ENCODE measurements at regions not wholly inside any gene's neighbourhood (a gene's known extent, or its start where the extent isn't known, plus 50 kb on each side); places are given as distances from the start of the nearest gene placed in this dataset.

- no peak for DNase-seq
- Histone ChIP-seq H3K4me3 (no peak overlapping the region), H3K9me3 (no peaks in the 10 kb centered on the region), H3K27ac (no peak overlapping the region), H3K4me1 (peaks cover 38% of the 10 kb centered on the region), H3K36me3 (ENCODE audit: low read depth, missing control alignments) (no peaks in the 10 kb centered on the region), H3K27me3 (no peaks in the 10 kb centered on the region)
- intact Hi-C loops (cut with DNase I; ENCODE audit: low total_unique reads): no loop called here
- WGBS, 2 donors: 74 to 77% methylated on average over 9 of the region's 9 CpGs
- TF ChIP-seq POLR2A (IDR thresholded peaks at IDR 0.05): no peak
- TF ChIP-seq, protein P1, sequence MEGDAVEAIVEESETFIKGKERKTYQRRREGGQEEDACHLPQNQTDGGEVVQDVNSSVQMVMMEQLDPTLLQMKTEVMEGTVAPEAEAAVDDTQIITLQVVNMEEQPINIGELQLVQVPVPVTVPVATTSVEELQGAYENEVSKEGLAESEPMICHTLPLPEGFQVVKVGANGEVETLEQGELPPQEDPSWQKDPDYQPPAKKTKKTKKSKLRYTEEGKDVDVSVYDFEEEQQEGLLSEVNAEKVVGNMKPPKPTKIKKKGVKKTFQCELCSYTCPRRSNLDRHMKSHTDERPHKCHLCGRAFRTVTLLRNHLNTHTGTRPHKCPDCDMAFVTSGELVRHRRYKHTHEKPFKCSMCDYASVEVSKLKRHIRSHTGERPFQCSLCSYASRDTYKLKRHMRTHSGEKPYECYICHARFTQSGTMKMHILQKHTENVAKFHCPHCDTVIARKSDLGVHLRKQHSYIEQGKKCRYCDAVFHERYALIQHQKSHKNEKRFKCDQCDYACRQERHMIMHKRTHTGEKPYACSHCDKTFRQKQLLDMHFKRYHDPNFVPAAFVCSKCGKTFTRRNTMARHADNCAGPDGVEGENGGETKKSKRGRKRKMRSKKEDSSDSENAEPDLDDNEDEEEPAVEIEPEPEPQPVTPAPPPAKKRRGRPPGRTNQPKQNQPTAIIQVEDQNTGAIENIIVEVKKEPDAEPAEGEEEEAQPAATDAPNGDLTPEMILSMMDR (IDR thresholded peaks at IDR 0.05): peak; percentile 6 to 27 (median 19)
These were observed 480.5 kb upstream of the PROK2 start for GRCh38 chr3:72265256-72266015.

DNA sequence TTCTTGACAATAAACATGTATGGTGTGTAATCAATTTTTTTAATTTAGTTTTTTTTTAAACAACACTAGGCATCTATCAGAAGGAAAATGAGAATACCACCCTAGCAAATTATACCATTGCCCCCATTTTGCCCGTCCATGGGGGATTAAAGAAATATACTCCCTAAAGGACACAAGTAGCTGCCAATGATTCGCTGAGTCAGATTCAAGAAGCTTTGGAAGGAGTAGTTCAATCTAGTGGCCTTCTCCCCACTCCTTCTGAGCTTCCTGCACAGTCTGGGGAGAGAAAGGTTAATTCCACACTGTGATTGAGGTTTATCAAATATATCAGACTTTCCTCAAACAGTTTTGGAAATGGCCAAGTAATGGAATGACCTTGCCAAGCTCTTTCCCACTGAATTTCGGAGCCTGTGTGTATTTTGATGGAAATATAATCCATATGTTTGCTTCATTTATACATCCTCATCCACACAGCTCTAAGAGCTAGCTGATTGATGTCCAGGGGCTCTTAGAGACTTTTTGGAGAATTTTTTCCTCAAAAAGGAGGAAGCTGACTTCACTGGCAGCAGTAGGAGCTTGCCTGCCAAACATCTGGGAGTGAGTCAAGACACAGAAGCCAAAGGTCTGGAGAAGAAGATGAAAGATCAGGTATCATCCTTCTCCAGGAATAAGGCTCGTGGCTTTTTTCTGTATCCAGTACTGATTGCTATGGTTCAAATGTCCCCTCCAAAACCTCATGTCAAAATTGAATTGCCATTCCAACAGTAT, 478.5 kb upstream of the PROK2 start:
- H3K36me3 ChIP-seq (ENCODE audit: low read depth, missing control alignments): no peaks in the 10 kb centered on the region
- H3K4me3 ChIP-seq: no peak overlapping the region
- no peak overlapping the region for H3K27ac ChIP-seq
- TF ChIP-seq, protein P1 (IDR thresholded peaks at IDR 0.05): no peak
- no peak for TF ChIP-seq POLR2A (IDR thresholded peaks at IDR 0.05)
- peaks cover 18% of the 10 kb centered on the region for H3K4me1 ChIP-seq
- intact Hi-C loops (cut with DNase I; ENCODE audit: low total_unique reads): no loop called here
- H3K27me3 ChIP-seq: no peaks in the 10 kb centered on the region
- no peaks in the 10 kb centered on the region for H3K9me3 ChIP-seq
- DNase-seq: no peak
- 87 to 93% methylated on average over 4 of the region's 4 CpGs for WGBS, 2 donors

DNA sequence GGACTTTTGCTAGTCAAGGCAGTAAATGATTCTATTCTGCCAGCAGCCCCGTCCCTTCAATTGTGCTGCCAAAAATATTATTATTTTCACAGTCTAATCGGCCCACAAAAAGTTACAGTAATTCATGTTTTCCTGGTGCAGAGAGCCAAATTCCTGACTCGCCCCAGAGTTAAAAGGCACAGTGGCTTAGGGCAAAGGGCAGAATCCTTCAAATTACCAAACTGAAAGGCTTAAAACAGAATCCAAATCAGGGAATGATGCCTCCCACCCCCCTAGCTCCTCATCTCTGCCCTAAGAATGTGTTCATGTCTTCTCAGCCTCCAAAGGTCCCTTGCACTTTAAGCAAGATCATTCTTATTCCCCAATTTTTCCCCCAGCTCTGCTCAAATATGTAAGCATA, 477.8 kb upstream of the PROK2 start:
- Histone ChIP-seq H3K36me3 (ENCODE audit: low read depth, missing control alignments) (no peaks in the 10 kb centered on the region), H3K9me3 (no peaks in the 10 kb centered on the region), H3K4me1 (peaks cover 14% of the 10 kb centered on the region), H3K27ac (no peak overlapping the region), H3K27me3 (no peaks in the 10 kb centered on the region), H3K4me3 (no peak overlapping the region)
- no peak for DNase-seq
- TF ChIP-seq POLR2A (IDR thresholded peaks at IDR 0.05): no peak
- TF ChIP-seq, protein P1 (IDR thresholded peaks at IDR 0.05): no peak
- intact Hi-C loops (cut with DNase I; ENCODE audit: low total_unique reads): no loop called here
- 25 to 31% methylated on average over 3 of the region's 3 CpGs for WGBS, 2 donors

GRCh38 chr3:72261566-72262564, 476.9 kb upstream of the PROK2 start:
- no peaks in the 10 kb centered on the region for H3K36me3 ChIP-seq (ENCODE audit: low read depth, missing control alignments)
- no peak overlapping the region for H3K4me3 ChIP-seq
- no peaks in the 10 kb centered on the region for H3K9me3 ChIP-seq
- no peak for DNase-seq
- H3K27me3 ChIP-seq: no peaks in the 10 kb centered on the region
- TF ChIP-seq, protein P1 (IDR thresholded peaks at IDR 0.05): no peak
- TF ChIP-seq POLR2A (IDR thresholded peaks at IDR 0.05): no peak
- intact Hi-C loops (cut with DNase I; ENCODE audit: low total_unique reads): no loop called here
- H3K4me1 ChIP-seq: peaks cover 8% of the 10 kb centered on the region
- no peak overlapping the region for H3K27ac ChIP-seq
- WGBS, 2 donors: 80 to 85% methylated on average over 8 of the region's 8 CpGs

Measured in testis (tissue), 2 donors.